WTC11 (cell line): ENCODE measurements at regions not wholly inside any gene's neighbourhood (a gene's known extent, or its start where the extent isn't known, plus 50 kb on each side); places are given as distances from the start of the nearest gene placed in this dataset.

Experiments
- ATAC-seq: fragments of 200-7000 bp; cut with Tn5 transposase; 2 replicates; pipeline ENCODE4 v1.10.0; 2021; ENCODE audit warnings: mild to moderate bottlenecking, moderate library complexity
- CTCF ChIA-PET: fragments of 300-600 bp; sonication (Branson Sonifier 250); formaldehyde crosslinking; loops from one replicate; lab custom pipeline; 2021; ENCODE audit warnings: antibody characterized with exemption; lab: Charles Lee
- POLR2A ChIA-PET: fragments of 350-600 bp; sonication (Branson Sonifier 250); formaldehyde crosslinking; loops from one replicate; lab custom pipeline; 2021; ENCODE audit warnings: antibody characterized with exemption; lab: Charles Lee
- DNase-seq: peaks from one replicate; pipeline ENCODE4 v3.0.0; 2021; ENCODE audit warnings: low spot score
- H3K27ac Mint-ChIP-seq: 2 replicates; pipeline ENCODE4 v1.8.0; 2021; ENCODE audit warnings: mixed read lengths
- H3K27me3 Mint-ChIP-seq: 2 replicates; pipeline ENCODE4 v1.8.0; 2021; ENCODE audit warnings: low read depth, mild to moderate bottlenecking, moderate library complexity, mixed read lengths
- H3K36me3 Mint-ChIP-seq: 2 replicates; pipeline ENCODE4 v1.8.0; 2021; ENCODE audit warnings: mixed read lengths
- H3K4me1 Mint-ChIP-seq: 2 replicates; pipeline ENCODE4 v1.8.0; 2022; ENCODE audit warnings: mixed read lengths
- H3K4me3 Mint-ChIP-seq: 2 replicates; pipeline ENCODE4 v1.8.0; 2021; ENCODE audit warnings: mild to moderate bottlenecking, moderate library complexity, mixed read lengths
- H3K9me3 Mint-ChIP-seq: 2 replicates; pipeline ENCODE4 v1.8.0; 2021; ENCODE audit warnings: mixed read lengths
- AR ChIP-seq: fragments of 250-450 bp; sonication (Bioruptor Pico); IDR thresholded peaks from 2 replicates; pipeline ENCODE4 v1.9.0; 2021; ENCODE audit warnings: mild to moderate bottlenecking
- ATF6 ChIP-seq: sonication (generic); formaldehyde crosslinking; IDR thresholded peaks from 2 replicates; pipeline ENCODE4 v1.8.1; 2023; ENCODE audit warnings: mild to moderate bottlenecking, missing genetic modification reagents
- CREB1 ChIP-seq: sonication (generic); formaldehyde crosslinking; IDR thresholded peaks from 2 replicates; pipeline ENCODE4 v1.8.0; 2023; ENCODE audit warnings: mild to moderate bottlenecking, missing genetic modification reagents
- CTCF ChIP-seq: fragments of 200-600 bp; IDR thresholded peaks from 2 replicates; pipeline ENCODE4 v1.8.0; 2022; ENCODE audit warnings: antibody characterized with exemption
- E2F1 ChIP-seq: sonication (generic); formaldehyde crosslinking; IDR thresholded peaks from 2 replicates; pipeline ENCODE4 v1.8.0; 2022; ENCODE audit warnings: mild to moderate bottlenecking, missing genetic modification reagents
- E2F4 ChIP-seq: sonication (generic); formaldehyde crosslinking; IDR thresholded peaks from 2 replicates; pipeline ENCODE4 v1.8.1; 2022; ENCODE audit warnings: low read depth, mild to moderate bottlenecking, moderate library complexity, missing genetic modification reagents, borderline replicate concordance
- ERG ChIP-seq: fragments of 250-450 bp; sonication (Bioruptor Pico); IDR thresholded peaks from 2 replicates; pipeline ENCODE4 v1.8.0; 2021; ENCODE audit warnings: mild to moderate bottlenecking
- FOXK1 ChIP-seq: sonication (generic); formaldehyde crosslinking; IDR thresholded peaks from 2 replicates; pipeline ENCODE4 v1.8.0; 2022; ENCODE audit warnings: mild to moderate bottlenecking, moderate library complexity, missing genetic modification reagents
- FOXP1 ChIP-seq: sonication (generic); formaldehyde crosslinking; IDR thresholded peaks from 2 replicates; pipeline ENCODE4 v1.8.0; 2022; ENCODE audit warnings: missing genetic modification reagents, mild to moderate bottlenecking, moderate library complexity, borderline replicate concordance
- NR1H2 ChIP-seq: sonication (generic); formaldehyde crosslinking; IDR thresholded peaks from 2 replicates; pipeline ENCODE4 v1.9.0; 2021; ENCODE audit warnings: mild to moderate bottlenecking, moderate library complexity, missing genetic modification reagents
- PRRX2 ChIP-seq: fragments of 250-450 bp; sonication (Bioruptor Pico); IDR thresholded peaks from 2 replicates; pipeline ENCODE4 v1.8.0; 2021; ENCODE audit warnings: mild to moderate bottlenecking
- SMAD4 ChIP-seq: sonication (generic); formaldehyde crosslinking; IDR thresholded peaks from 2 replicates; pipeline ENCODE4 v1.8.0; 2022; ENCODE audit warnings: mild to moderate bottlenecking, missing genetic modification reagents
- SP1 ChIP-seq: sonication (generic); formaldehyde crosslinking; conservative IDR thresholded peaks from 2 replicates; pipeline ENCODE4 v1.8.1; 2022; ENCODE audit warnings: missing genetic modification reagents
- TP53 ChIP-seq: sonication (generic); formaldehyde crosslinking; IDR thresholded peaks from 2 replicates; pipeline ENCODE4 v1.8.1; 2023; ENCODE audit warnings: mild to moderate bottlenecking, missing genetic modification reagents
- ZBTB43 ChIP-seq: sonication (generic); formaldehyde crosslinking; IDR thresholded peaks from 2 replicates; pipeline ENCODE4 v1.8.1; 2023; ENCODE audit warnings: mild to moderate bottlenecking, missing genetic modification reagents
- ZMAT4 ChIP-seq: fragments of 250-450 bp; sonication (Bioruptor Pico); IDR thresholded peaks from 2 replicates; pipeline ENCODE4 v1.9.0; 2021; ENCODE audit warnings: mild to moderate bottlenecking
- ZNF219 ChIP-seq: sonication (generic); formaldehyde crosslinking; IDR thresholded peaks from 2 replicates; pipeline ENCODE4 v1.8.0; 2023; ENCODE audit warnings: missing genetic modification reagents, mild to moderate bottlenecking, borderline replicate concordance
- ZNF423 ChIP-seq: fragments of 250-450 bp; sonication (Bioruptor Pico); IDR thresholded peaks from 2 replicates; pipeline ENCODE4 v2.1.2; 2022; ENCODE audit warnings: mild to moderate bottlenecking, moderate library complexity
- ZNF425 ChIP-seq: fragments of 250-450 bp; sonication (Bioruptor Pico); conservative IDR thresholded peaks from 2 replicates; pipeline ENCODE4 v1.9.0; 2021; ENCODE audit warnings: mild to moderate bottlenecking

GRCh38 chr2:39587168-39587567, 78.5 kb upstream of the TMEM178A start:
- Mint-ChIP-seq H3K4me1 (no peaks in the 10 kb centered on the region), H3K27me3 (no peaks in the 10 kb centered on the region), H3K27ac (no peak overlapping the region), H3K36me3 (peaks cover 35% of the 10 kb centered on the region), H3K9me3 (peaks cover 42% of the 10 kb centered on the region), H3K4me3 (no peak overlapping the region)
- ChIA-PET CTCF (no interaction called here), POLR2A (no interaction called here)
- DNase-seq (no peak), ATAC-seq (no peak)
- TF ChIP-seq AR, result no peak
- TF ChIP-seq ZNF423, result no peak
- no peak for TF ChIP-seq CTCF
- no peak for TF ChIP-seq ZNF219 (CRISPR knock-in tag)
- TF ChIP-seq E2F1 (CRISPR knock-in tag), result no peak
- TF ChIP-seq SP1 (CRISPR knock-in tag), result no peak
- no peak for TF ChIP-seq E2F4 (CRISPR knock-in tag)
- TF ChIP-seq ZBTB43 (CRISPR knock-in tag), result no peak
- TF ChIP-seq TP53, result no peak
- TF ChIP-seq FOXK1, result no peak
- no peak for TF ChIP-seq ERG (CRISPR knock-in tag)
- TF ChIP-seq SMAD4, result no peak
- TF ChIP-seq NR1H2 (CRISPR knock-in tag), result no peak
- no peak for TF ChIP-seq ZMAT4 (CRISPR knock-in tag)
- no peak for TF ChIP-seq CREB1 (CRISPR knock-in tag)
- no peak for TF ChIP-seq PRRX2

GRCh38 chr2:39587641-39588040, 78.1 kb upstream of the TMEM178A start:
- peaks cover 38% of the 10 kb centered on the region for H3K9me3 Mint-ChIP-seq
- no peak overlapping the region for H3K27ac Mint-ChIP-seq
- ChIA-PET CTCF (no interaction called here), POLR2A (no interaction called here)
- H3K4me3 Mint-ChIP-seq, result no peak overlapping the region
- ATAC-seq (no peak), DNase-seq (no peak)
- H3K27me3 Mint-ChIP-seq, result no peaks in the 10 kb centered on the region
- peaks cover 35% of the 10 kb centered on the region for H3K36me3 Mint-ChIP-seq
- H3K4me1 Mint-ChIP-seq, result no peaks in the 10 kb centered on the region
- TF ChIP-seq ATF6 (CRISPR knock-in tag) (no peak), ZNF425 (no peak), CTCF (no peak), FOXP1 (CRISPR knock-in tag) (no peak), ZMAT4 (CRISPR knock-in tag) (no peak)
